Anterior cingulate cortex (tissue), 58 donors: ENCODE measurements at regions not wholly inside any gene's neighbourhood (a gene's known extent, or its start where the extent isn't known, plus 50 kb on each side); places are given as distances from the start of the nearest gene placed in this dataset.

ENCODE experiments used
- DNase-seq, 58 donors: peaks; one replicate each; lab custom pipeline; 2025; lab: John Stamatoyannopoulos, UW

DNA sequence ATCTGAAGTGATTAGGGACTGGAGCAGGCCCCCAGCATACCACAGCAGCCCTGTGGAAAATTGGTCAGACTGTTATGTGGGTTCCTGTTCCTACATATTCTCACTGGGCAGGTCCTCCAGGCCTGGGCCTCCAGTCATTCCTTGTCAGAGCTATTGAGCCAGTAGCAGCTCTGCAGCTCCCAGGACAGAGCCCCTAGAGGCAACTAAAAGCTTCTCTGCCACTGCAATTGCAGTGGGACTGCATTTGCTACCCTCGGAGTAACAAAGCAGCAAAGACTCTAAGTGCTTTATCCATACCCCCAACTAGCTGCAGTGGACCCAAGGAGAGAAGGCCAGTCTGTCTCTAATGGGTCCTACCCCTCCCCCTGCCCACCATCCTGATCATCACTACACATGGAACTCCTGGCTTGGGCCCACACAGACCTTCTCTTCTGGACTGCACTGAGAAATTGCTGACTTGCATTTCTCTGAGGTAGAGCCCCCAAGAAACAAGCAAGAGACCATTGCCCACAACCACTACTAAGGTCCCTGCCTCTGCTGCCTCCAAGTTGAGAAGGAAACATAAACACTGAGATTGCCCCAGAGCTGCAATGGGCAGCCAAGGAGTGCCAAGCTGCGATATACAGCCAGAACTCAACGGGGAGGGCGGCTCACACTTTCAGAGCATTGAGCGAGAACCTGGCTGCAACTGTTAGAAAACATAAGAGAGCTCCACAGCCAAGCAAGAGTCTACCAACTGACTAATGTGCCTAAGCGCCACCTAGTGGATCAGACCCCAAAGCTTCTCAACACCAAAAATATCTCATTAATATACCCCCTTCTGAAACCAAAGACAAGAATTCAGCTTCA lies 738.7 kb upstream of the NDST4 start:
- peak in 15 of 58 donors; percentile 0 to 22 (median 4) for DNase-seq

DNA sequence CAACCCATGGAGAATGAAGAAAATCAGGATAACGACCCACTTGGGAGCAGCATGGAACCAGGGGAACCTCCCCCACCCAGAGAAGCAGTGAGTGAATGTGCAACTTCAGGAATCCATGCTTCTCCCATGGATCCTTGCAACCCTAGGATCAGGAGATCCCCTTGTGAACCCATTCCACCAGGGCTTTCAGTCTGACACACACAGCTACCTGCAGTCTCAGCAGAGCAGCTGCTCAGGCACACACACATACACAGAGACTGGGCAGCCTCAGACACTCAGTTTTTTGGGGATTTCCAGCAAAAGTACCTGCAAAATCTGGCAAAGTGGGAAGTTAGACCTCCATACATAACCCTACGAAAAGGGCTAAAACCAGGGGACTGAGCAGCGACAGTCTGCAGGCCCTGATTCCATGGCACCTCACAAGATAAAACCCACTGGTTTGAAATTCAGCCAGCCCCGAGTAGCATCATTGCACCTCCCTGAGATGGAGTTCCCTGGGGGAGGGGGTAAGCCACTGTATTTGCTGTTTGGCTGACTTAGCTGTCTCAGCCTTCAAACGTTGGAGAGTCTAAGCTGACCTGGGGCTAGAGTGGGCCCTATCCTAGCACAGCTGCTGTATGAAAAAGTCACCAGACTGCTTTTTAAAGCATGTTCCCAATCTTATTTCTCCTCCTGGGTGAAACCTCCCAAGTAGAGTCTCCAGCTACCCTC lies 737.5 kb upstream of the NDST4 start:
- DNase-seq, result no peak

DNA sequence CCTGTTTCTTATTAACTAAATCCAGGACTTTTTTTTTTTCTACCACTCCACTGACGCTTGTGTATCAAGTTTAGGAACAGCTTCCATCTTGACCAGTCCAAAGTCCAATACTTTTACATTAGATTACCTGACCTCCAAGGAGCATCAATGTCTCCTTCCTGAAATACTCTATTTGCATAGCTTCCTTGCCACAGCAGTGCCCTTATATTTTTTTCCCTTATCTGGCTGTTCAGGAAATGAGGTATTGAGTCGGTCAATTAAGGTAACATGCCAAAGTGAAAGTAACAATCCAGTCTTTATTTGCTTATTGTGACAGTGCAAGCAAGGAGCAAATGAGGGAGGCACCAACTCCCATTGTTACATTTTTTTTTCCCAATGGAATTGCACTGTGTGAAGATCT lies 730.8 kb upstream of the NDST4 start:
- no peak for DNase-seq

DNA sequence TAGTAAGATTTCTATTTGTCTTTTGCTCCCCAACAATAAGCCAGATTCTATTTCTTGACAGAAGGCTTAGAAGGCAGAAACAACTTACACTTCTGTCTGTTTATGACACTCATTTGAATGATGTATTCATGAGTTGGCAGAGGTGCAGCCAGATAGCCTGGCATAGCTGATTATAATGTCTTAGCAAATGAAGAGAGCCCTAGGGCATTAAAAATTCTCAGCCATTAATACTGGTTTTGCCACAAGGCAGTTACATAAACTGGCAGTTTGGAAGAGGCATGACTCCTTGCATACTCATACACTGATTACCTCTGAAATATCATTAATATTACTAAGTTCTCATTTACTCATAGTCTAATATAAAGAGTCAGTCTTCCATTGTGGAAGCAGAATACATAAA lies 728.5 kb upstream of the NDST4 start:
- DNase-seq, result no peak

DNA sequence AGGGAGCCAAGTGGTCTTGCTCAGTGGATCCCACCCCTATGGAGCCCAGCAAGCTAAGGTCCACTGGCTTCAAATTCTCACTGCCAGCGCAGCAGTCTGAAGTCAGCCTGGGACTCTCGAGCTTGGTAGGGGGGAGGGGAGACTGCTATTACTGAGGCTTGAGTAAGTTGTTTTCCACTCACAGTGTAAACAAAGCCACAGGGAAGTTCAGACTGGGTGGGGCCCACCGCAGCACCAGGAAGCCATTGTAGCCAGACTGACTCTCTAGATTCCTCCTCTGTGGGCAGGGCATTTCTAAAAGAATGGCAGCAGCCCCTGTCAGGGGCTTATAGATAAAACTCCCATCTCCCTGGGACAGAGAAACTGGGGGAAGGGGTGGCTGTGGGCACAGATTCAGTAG lies 721.0 kb upstream of the NDST4 start:
- DNase-seq, result no peak

DNA sequence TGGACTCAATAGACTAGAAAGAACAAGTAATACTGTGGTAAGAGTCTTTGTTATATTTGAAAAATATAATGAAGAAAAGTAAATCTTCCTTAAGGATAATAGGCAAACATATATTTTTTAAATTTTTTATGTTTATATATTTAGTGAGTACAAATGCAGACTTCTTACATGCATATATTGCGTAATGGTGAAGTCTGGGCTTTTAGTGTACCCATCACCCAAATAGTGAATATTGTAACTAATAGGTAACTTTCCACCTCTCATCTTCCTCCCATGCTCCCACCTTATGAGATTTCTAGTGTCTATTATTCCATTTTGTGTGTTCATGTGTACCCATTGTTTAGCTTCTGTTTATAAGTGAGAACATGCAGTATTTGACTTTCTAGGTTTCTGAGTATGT lies 711.2 kb upstream of the NDST4 start:
- DNase-seq, result no peak

DNA sequence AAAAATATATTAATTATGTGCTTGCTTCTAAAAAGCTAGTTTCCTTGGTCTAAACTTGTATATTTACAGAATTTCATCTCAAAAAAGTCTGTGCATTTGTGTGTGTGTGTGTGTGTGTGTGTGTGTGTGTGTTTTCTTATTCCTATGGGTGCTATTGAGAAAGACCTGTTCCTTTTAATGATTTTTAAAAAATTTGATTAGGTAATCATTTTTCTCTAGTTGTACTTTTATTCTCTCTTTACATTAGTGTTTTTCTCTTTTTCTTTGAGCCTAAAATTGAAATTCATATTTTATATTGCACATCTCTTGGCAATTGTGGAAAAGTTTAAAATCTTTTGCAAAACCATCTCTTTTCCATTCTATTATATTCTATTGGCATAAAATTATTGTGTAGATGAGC lies 690.4 kb upstream of the NDST4 start:
- DNase-seq, result no peak

DNA sequence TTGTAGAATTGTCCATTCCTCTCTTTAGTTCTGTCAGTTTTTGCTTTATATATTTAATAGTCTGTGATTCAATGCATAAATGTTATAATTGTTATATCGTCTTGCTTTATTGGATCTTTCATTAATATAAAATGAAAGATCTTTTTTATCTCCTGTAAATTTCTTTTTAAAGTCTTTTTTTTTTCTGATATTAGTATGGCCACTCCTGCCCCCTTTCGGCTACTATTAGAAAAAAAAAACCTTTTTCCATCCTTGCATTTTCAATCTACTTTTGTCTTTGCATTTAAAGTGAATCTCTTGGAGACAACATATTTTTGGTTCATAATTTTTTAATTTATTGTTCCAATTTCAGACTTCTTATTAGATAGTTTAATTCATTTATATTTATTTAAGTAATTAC lies 677.4 kb upstream of the NDST4 start:
- no peak for DNase-seq

DNA sequence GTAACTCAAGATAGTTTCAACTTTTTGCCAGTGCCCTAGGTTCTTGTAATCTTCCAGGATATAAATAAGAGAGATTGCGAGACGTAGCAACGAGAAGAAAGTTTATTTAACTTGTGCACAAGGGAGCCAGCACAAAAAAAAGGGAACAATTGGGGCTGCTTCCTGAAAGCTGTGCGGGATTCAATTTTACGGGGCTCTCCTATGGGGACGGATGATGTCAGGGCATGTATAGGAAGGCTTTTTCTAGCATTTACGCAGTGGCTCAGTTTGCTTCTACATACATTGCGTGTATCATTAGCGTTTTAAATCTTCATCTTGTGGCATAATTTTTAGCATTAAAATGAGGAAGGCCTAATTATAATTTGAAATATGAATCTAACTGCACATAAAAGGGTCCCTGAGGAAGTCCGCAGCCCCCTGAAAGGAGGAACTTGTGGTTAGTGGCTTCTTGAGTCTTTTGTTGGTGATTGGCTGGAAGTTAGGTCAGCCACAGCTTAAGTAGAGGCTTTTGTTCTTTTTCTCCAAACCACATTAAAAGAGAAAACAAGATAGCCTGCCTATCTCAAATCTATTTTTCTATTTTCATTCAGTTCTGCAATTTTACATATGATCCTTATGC lies 668.2 kb upstream of the NDST4 start:
- peak in 2 of 58 donors; percentile 1 to 7 for DNase-seq

DNA sequence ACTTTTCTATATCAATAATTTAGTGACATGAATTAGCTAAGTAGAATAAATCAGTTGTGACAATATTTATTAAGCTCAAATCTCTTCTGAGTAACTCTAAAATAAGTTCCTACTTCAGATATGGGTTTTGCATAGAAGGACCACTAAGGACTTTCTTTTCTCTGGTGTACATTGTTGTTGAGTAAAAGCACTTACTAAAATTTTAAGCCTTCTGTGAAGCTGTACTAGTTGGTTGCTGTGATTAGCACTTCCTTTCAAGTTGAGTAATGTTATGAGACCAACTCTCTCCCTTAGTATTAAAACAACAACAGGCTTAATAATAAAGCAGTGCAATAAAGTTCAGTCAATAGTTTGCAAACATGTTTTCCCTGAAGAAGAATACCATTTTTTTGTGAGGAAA lies 667.4 kb upstream of the NDST4 start:
- no peak for DNase-seq

DNA sequence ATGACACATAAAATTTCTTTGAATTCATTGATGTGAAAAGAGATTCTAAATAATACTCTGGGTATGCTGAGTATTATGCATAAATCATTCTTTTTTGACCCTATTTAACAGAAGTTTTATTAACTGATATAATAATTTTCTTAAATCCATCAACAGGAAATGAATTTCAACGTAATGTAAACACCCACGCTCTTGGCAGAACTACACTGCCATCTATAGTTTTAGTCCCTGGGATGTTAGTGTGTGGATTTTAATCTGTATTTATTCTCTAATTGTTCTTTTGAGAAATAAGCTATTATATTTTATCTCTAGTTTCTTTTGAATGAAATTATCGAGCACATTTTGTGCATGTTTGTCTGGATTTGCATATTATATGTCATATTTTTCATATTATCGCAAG lies 666.8 kb upstream of the NDST4 start:
- no peak for DNase-seq

DNA sequence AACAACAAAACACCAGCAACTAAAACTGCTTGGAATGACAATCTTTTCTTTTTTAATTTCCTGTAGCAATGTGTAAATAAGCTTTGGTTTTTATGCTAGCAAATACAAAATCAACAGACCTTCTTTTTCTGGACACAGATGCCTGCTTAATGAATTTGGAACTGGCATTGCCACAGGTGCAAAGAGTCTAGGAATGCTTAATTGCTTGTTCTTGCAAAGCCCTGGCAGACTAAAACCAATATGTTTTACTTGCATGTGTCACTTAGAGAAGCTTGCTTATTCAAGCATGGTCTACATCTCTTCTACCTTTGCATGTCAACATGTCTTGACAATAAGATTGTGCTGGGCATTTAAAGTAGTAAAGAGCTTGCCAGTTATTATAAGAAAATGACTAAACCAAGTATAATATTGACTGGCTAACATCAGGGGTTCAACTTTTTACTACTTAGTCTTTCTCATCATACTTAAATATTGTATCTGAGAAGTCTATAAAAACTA lies 656.7 kb upstream of the NDST4 start:
- DNase-seq, result no peak

DNA sequence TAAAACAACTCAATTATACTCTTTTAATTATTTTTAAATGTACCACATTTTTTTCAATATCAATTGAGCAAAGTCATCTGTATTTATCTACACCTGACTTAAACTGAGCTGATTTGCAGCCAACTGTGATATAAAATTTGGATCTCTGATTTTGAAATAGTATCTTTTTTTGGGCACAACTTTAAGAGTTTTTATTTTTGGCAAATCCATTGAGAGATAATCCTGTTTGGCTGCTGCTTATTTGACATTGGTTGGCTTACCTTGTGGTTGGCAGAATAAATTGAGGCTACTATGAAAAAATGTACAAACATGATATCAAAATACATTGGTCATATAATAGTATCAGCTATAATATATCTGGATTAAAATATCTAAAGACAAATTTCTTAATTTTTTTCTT lies 656.0 kb upstream of the NDST4 start:
- DNase-seq, result no peak

DNA sequence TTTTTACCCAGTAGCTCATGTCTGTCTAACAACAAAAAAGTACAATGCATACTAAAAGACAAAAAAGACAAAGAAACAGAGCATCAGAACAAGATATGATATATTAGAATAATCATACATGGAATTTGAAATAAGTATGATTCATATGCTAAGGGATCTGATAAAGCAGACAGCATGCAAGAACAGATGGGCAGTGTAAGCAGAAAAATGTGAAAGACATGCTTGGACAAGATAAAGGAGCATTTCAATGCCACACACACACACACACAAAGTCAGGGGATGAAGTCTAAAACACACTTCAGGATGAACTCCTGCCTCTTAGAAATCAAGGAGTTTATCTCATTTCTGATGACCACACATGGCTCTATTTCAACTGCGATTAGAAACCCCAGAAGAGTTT lies 649.6 kb upstream of the NDST4 start:
- no peak for DNase-seq

DNA sequence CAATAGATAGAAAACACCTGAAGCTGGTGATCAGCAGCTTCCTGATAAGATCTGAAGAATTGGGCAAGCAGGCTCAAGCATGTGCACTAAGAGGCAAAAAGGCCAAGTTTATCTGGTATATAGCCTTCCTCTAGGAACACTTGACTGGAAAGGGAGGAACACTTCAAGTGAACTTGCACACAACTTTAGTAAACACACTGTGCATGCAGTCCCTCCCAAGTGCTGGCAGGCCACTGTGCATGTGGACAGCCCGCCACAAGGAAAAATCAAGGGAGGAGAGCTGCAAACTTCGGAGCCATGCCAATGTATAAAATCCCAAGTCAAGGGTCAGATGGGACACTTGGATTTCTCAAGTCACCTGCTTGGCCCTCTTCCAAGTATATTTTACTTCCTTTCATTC lies 645.8 kb upstream of the NDST4 start:
- DNase-seq, result no peak

DNA sequence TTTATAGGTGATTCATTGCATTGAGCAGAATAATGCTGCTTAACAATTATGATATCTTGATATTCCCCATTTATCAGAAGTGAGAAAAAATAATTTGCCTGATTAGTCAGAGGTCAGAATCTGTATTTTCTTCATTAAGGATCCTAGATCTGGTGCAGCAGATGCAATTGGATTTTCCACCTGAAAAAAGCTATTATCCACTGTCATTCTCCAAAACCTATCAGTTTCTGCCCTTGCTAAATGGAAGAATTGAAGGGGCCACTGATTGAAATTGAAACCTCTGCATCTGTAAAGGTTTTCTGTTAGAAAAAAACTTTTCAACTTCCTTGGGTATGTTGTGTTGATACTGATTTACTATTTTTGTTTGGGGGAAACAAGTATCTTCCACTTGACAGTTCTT lies 636.0 kb upstream of the NDST4 start:
- DNase-seq, result no peak

DNA sequence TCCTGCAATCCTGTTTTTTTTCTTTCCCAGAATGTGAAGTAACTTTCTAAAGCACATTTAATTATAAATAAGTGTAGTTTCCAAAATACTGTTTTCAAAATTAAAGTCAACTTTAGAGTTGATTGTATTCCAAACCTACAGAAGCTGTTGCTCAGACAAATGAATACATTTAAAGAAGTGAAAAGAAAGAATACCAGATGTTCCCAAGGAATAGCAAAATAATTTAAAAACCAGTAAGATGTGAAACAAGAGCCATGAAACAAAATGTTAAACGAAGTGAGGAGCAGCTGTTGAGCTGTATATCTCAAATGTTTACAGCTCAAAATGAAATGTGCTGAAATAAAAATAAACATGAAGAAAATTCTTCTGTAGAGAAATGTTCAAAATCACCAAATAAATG lies 627.4 kb upstream of the NDST4 start:
- no peak for DNase-seq

DNA sequence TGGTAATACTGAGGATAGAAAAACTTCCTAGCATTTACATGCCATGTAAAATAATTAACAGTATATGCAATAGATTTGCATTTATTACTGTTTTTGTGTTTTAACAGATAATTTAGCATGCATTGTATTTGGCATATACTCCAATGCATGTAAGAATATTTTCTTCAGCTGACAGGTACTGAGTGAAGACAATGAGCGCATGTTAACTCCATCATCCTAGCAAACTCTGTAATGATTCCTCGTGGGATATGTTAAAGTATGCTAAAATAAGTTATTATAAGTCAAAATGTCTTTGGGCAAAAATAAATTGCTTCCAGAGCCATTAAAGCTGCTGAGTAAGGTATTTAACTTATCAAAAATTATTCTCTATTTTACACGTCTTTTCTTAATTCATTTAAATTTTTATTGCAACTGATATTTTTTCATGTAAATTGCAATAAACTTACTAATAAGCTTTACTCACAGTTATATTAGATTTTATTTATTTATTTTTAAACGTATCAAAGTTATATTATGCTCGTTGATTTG lies 616.4 kb upstream of the NDST4 start:
- DNase-seq, result no peak

DNA sequence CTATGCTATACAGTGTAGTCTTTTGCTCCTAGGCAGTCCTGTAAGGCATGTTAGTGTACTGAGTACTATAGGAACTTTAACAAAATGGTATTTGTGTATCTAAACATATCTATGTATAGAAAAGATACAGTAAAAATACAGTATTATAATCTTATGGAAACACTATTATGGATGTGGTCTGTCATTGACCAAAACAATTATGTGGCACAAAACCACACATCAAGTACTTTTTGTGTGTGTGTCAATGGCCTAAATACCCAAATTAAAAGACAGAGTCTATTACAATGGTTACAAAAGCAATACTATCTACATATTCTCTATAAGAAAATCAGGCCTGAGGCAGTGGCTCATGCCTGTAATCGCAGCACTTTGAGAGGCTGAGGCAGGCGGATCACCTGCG lies 610.2 kb upstream of the NDST4 start:
- no peak for DNase-seq

DNA sequence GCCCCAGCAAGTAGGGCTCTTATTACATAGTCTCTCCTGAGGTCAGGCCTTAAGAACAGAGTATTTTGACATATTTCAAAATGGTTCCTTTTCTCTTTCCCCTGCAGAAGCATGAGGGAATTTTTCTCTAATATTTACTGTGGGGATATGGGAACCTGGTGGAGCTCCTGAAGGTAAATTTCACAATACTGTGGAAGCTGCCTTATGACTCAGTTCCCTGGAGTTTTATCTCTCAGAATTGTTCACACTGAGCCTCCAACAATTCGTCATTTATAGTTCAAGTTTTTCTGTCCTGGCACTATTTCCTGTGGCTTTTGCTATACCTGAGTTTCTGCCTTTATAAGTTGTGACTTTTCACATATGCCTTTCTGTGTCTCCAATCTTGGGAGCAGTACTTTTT lies 607.2 kb upstream of the NDST4 start:
- no peak for DNase-seq

DNA sequence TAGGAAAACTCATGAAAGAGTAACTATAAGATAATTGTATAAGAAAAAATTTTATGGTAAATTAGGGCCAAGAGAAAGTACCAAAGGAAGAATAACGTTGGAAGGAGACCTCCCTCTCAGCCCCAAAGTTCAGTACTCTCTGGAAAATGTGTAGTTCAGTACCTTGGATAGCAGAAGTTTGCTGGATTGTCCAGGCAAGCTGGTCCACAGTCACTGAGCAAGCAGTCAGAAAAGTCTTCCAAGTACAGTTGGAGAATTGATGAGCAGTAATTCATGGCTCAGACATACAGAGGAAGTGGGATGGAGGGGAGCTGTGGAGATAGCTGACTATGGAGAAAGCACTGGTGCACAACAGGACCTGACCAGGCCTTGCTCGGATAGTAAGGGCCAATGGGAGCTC lies 598.2 kb upstream of the NDST4 start:
- no peak for DNase-seq
